Nephron (organoid): ENCODE measurements at regions not wholly inside any gene's neighbourhood (a gene's known extent, or its start where the extent isn't known, plus 50 kb on each side); places are given as distances from the start of the nearest gene placed in this dataset.
A peak's percentile ranks its signal among the peaks of the same experiment; 100 is the strongest.
"Not testable (repeated sequence)": the region's sequence is repeated elsewhere in the genome, so short reads cannot be mapped to it uniquely, and the experiment has no call there.

Experiments
- H3K27ac Mint-ChIP-seq, 3 experiments: 2 replicates each; pipeline ENCODE4 v1.8.0; 2020; ENCODE audit warnings: mixed read lengths in 3 of 3, mild to moderate bottlenecking in 2 of 3, moderate library complexity in 1 of 3
- H3K27me3 Mint-ChIP-seq: 2 replicates; pipeline ENCODE4 v1.8.0; 2021; ENCODE audit warnings: low read depth, mild to moderate bottlenecking, moderate library complexity, mixed read lengths
- H3K36me3 Mint-ChIP-seq: 2 replicates; pipeline ENCODE4 v1.8.0; 2020; ENCODE audit warnings: low read depth, mixed read lengths
- H3K4me1 Mint-ChIP-seq: 2 replicates; pipeline ENCODE4 v1.8.0; 2020; ENCODE audit warnings: mixed read lengths
- H3K4me3 Mint-ChIP-seq, 3 experiments: 2 replicates each; pipeline ENCODE4 v1.8.0; 2020; ENCODE audit warnings: mild to moderate bottlenecking in 3 of 3, mixed read lengths in 3 of 3, moderate library complexity in 2 of 3
- H3K9me3 Mint-ChIP-seq: 2 replicates; pipeline ENCODE4 v1.8.0; 2020; ENCODE audit warnings: mixed read lengths
- CTCF ChIP-seq, 3 experiments: fragments of 200-600 bp; sonication (generic); IDR thresholded peaks; one replicate each; pipeline ENCODE4 v1.5.0; 2021; ENCODE audit warnings: antibody characterized with exemption in 3 of 3; ENCODE audit not compliant: unreplicated experiment in 3 of 3

- H3K9me3 Mint-ChIP-seq, H3K4me3 Mint-ChIP-seq, H3K27ac Mint-ChIP-seq, H3K27me3 Mint-ChIP-seq, H3K36me3 Mint-ChIP-seq, H3K4me1 Mint-ChIP-seq: not testable (repeated sequence)
Measured at GRCh38 chr1:206403612-206404307, 66.5 kb upstream of the IKBKE start.

- H3K4me3 Mint-ChIP-seq, H3K9me3 Mint-ChIP-seq, H3K27ac Mint-ChIP-seq, H3K4me1 Mint-ChIP-seq, H3K36me3 Mint-ChIP-seq, H3K27me3 Mint-ChIP-seq: not testable (repeated sequence)
Measured at GRCh38 chr1:206404309-206405027, 65.8 kb upstream of the IKBKE start.

- H3K9me3 Mint-ChIP-seq, H3K4me1 Mint-ChIP-seq, H3K27ac Mint-ChIP-seq, H3K4me3 Mint-ChIP-seq, H3K27me3 Mint-ChIP-seq, H3K36me3 Mint-ChIP-seq: not testable (repeated sequence)
Measured at GRCh38 chr1:206405282-206405681, 65.0 kb upstream of the IKBKE start.

GRCh38 chr1:206408371-206409288 lies 61.6 kb upstream of the IKBKE start:
- peaks cover 16% of the 10 kb centered on the region for H3K36me3 Mint-ChIP-seq
- not testable (repeated sequence) for H3K27me3 Mint-ChIP-seq, H3K9me3 Mint-ChIP-seq, H3K4me3 Mint-ChIP-seq, H3K27ac Mint-ChIP-seq
- peaks cover 15% of the 10 kb centered on the region for H3K4me1 Mint-ChIP-seq

- H3K4me3 Mint-ChIP-seq = no peak overlapping the region
- peak overlapping the region in 1 of 3 experiments; percentile 8 for H3K27ac Mint-ChIP-seq
- no peaks in the 10 kb centered on the region for H3K27me3 Mint-ChIP-seq
- H3K36me3 Mint-ChIP-seq = peaks cover 21% of the 10 kb centered on the region
- no peaks in the 10 kb centered on the region for H3K9me3 Mint-ChIP-seq
- peaks cover 34% of the 10 kb centered on the region for H3K4me1 Mint-ChIP-seq
- TF ChIP-seq CTCF (IDR thresholded peaks at IDR 0.05; ENCODE audit: unreplicated experiment in 3 of 3) = no peak
Measured at GRCh38 chr1:206411321-206411720, 59.0 kb upstream of the IKBKE start.

GRCh38 chr1:206415942-206416341 lies 54.3 kb upstream of the IKBKE start:
- H3K27me3 Mint-ChIP-seq = no peaks in the 10 kb centered on the region
- H3K4me3 Mint-ChIP-seq = no peak overlapping the region
- peak overlapping the region; percentile 13 to 64 (median 18) for H3K27ac Mint-ChIP-seq
- peaks cover 32% of the 10 kb centered on the region for H3K4me1 Mint-ChIP-seq
- no peak for TF ChIP-seq CTCF (IDR thresholded peaks at IDR 0.05; ENCODE audit: unreplicated experiment in 3 of 3)
- H3K36me3 Mint-ChIP-seq = peaks cover 43% of the 10 kb centered on the region
- no peaks in the 10 kb centered on the region for H3K9me3 Mint-ChIP-seq

GRCh38 chr1:206417774-206418614 lies 52.3 kb upstream of the IKBKE start:
- H3K36me3 Mint-ChIP-seq = peaks cover 49% of the 10 kb centered on the region
- H3K4me3 Mint-ChIP-seq = no peak overlapping the region
- no peak for TF ChIP-seq CTCF (IDR thresholded peaks at IDR 0.05; ENCODE audit: unreplicated experiment in 3 of 3)
- no peaks in the 10 kb centered on the region for H3K27me3 Mint-ChIP-seq
- peaks cover 23% of the 10 kb centered on the region for H3K4me1 Mint-ChIP-seq
- no peak overlapping the region for H3K27ac Mint-ChIP-seq
- H3K9me3 Mint-ChIP-seq = no peaks in the 10 kb centered on the region
